ENCODE measurements at regions not wholly inside any gene's neighbourhood (a gene's known extent, or its start where the extent isn't known, plus 50 kb on each side); places are given as distances from the start of the nearest gene placed in this dataset.

- TF ChIP-seq ZBTB4 (CRISPR knock-in tag; IDR thresholded peaks at IDR 0.05) (no peak), REST (IDR thresholded peaks at IDR 0.05; ENCODE audit: low read depth, low read length) (no peak), MXI1 (IDR thresholded peaks at IDR 0.05; ENCODE audit: low read depth, low read length) (no peak), CTCF (IDR thresholded peaks at IDR 0.05 in 2 of 3, conservative IDR thresholded peaks at IDR 0.05 in 1 of 3; ENCODE audit: control insufficient read depth in 2 of 3, extremely low read depth in 1 of 3, insufficient read depth in 1 of 3, low read depth in 3 of 3, low read length in 3 of 3) (no peak), CEBPB (IDR thresholded peaks at IDR 0.05; ENCODE audit: borderline replicate concordance in 1 of 2, low read depth in 2 of 2, low read length in 2 of 2) (no peak), IKZF2 (IDR thresholded peaks at IDR 0.05) (no peak), MEF2A (IDR thresholded peaks at IDR 0.05; ENCODE audit: insufficient read depth, low read depth, low read length) (no peak), ZSCAN29 (IDR thresholded peaks at IDR 0.05) (no peak), EGR1 (IDR thresholded peaks at IDR 0.05; ENCODE audit: borderline replicate concordance in 1 of 2, low read depth in 2 of 2, low read length in 2 of 2) (no peak), TARDBP (IDR thresholded peaks at IDR 0.05; ENCODE audit: borderline replicate concordance) (no peak), CBX3 (IDR thresholded peaks at IDR 0.05; ENCODE audit: borderline replicate concordance, low read depth) (no peak)
Measured at GRCh38 chr3:147046916-147047315, 359.4 kb downstream of the ZIC4 start.
